ENCODE measurements at regions not wholly inside any gene's neighbourhood (a gene's known extent, or its start where the extent isn't known, plus 50 kb on each side); places are given as distances from the start of the nearest gene placed in this dataset.

- Histone ChIP-seq H3K9me3 (no peaks in the 10 kb centered on the region), H3K4me1 (no peaks in the 10 kb centered on the region), H3K36me3 (no peaks in the 10 kb centered on the region), H3K4me3 (no peak overlapping the region), H3K27me3 (peaks cover 0 to 6% (median 0%) of the 10 kb centered on the region in 9 donors), H3K27ac (no peak overlapping the region)
- intact Hi-C loops (cut with DNase I): no loop called here
- ATAC-seq (no peak), DNase-seq (no peak)
- WGBS, 4 donors: 66 to 76% (median 68%) methylated on average over 2 of the region's 2 CpGs
- TF ChIP-seq CTCF (IDR thresholded peaks at IDR 0.05) (no peak), POLR2A (IDR thresholded peaks at IDR 0.05) (no peak)
Measured at GRCh38 chr1:62941780-62942179, 157.8 kb downstream of the ATG4C start.

GRCh38 chr1:62946511-62946910 is 162.6 kb downstream of the ATG4C start:
- TF ChIP-seq POLR2A (IDR thresholded peaks at IDR 0.05) (no peak), CTCF (IDR thresholded peaks at IDR 0.05) (no peak)
- H3K27ac ChIP-seq: no peak overlapping the region
- no peak overlapping the region for H3K4me3 ChIP-seq
- peaks cover 0 to 19% (median 6%) of the 10 kb centered on the region in 9 donors for H3K27me3 ChIP-seq
- H3K4me1 ChIP-seq: no peaks in the 10 kb centered on the region
- no peaks in the 10 kb centered on the region for H3K9me3 ChIP-seq
- WGBS, 4 donors: 81 to 94% (median 85%) methylated on average over 5 of the region's 5 CpGs
- no peaks in the 10 kb centered on the region for H3K36me3 ChIP-seq
- no peak for ATAC-seq
- no peak for DNase-seq
- intact Hi-C loops (cut with DNase I): no loop called here

GRCh38 chr1:62951428-62951827 is 167.5 kb downstream of the ATG4C start:
- no peak for DNase-seq
- H3K36me3 ChIP-seq: no peaks in the 10 kb centered on the region
- H3K27ac ChIP-seq: no peak overlapping the region
- TF ChIP-seq CTCF (IDR thresholded peaks at IDR 0.05): no peak
- no peak for TF ChIP-seq POLR2A (IDR thresholded peaks at IDR 0.05)
- no peaks in the 10 kb centered on the region for H3K9me3 ChIP-seq
- H3K4me1 ChIP-seq: no peaks in the 10 kb centered on the region
- H3K4me3 ChIP-seq: no peak overlapping the region
- intact Hi-C loops (cut with DNase I): no loop called here
- 55 to 69% (median 63%) methylated on average over 3 of the region's 3 CpGs for WGBS, 4 donors
- peaks cover 0 to 54% (median 17%) of the 10 kb centered on the region in 9 donors for H3K27me3 ChIP-seq
- no peak for ATAC-seq

GRCh38 chr1:62952596-62952995 is 168.7 kb downstream of the ATG4C start:
- DNase-seq: no peak
- TF ChIP-seq POLR2A (IDR thresholded peaks at IDR 0.05): no peak
- TF ChIP-seq CTCF (IDR thresholded peaks at IDR 0.05): no peak
- Histone ChIP-seq H3K4me1 (no peaks in the 10 kb centered on the region), H3K9me3 (no peaks in the 10 kb centered on the region), H3K27me3 (peaks cover 0 to 61% (median 17%) of the 10 kb centered on the region in 9 donors), H3K4me3 (no peak overlapping the region), H3K27ac (no peak overlapping the region), H3K36me3 (no peaks in the 10 kb centered on the region)
- ATAC-seq: no peak
- intact Hi-C loops (cut with DNase I): no loop called here
- 90 to 98% (median 92%) methylated on average over 1 of the region's 1 CpG for WGBS, 4 donors
